SU-DHL-6 (cell line): ENCODE measurements at regions not wholly inside any gene's neighbourhood (a gene's known extent, or its start where the extent isn't known, plus 50 kb on each side); places are given as distances from the start of the nearest gene placed in this dataset.

ENCODE experiments used
- EZH2phosphoT487 ChIP-seq: fragments of 200-600 bp; sonication (generic), shearing (Covaris generic); conservative IDR thresholded peaks from 2 replicates; pipeline ENCODE4 v1.6.1; 2018; ENCODE audit warnings: mild to moderate bottlenecking, antibody characterized with exemption, low read length, moderate library complexity, mixed read lengths
- TF ChIP-seq, protein P1 (sequence below): fragments of 200-600 bp; sonication (generic); IDR thresholded peaks from one replicate; pipeline ENCODE4 v1.5.1; 2017; ENCODE audit warnings: antibody characterized with exemption, mild to moderate bottlenecking, low read length, moderate library complexity; ENCODE audit not compliant: insufficient read depth, poor library complexity, severe bottlenecking

- TF ChIP-seq, protein P1, sequence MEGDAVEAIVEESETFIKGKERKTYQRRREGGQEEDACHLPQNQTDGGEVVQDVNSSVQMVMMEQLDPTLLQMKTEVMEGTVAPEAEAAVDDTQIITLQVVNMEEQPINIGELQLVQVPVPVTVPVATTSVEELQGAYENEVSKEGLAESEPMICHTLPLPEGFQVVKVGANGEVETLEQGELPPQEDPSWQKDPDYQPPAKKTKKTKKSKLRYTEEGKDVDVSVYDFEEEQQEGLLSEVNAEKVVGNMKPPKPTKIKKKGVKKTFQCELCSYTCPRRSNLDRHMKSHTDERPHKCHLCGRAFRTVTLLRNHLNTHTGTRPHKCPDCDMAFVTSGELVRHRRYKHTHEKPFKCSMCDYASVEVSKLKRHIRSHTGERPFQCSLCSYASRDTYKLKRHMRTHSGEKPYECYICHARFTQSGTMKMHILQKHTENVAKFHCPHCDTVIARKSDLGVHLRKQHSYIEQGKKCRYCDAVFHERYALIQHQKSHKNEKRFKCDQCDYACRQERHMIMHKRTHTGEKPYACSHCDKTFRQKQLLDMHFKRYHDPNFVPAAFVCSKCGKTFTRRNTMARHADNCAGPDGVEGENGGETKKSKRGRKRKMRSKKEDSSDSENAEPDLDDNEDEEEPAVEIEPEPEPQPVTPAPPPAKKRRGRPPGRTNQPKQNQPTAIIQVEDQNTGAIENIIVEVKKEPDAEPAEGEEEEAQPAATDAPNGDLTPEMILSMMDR = no peak
- no peak for TF ChIP-seq EZH2phosphoT487
These were observed 171.9 kb upstream of the FN1 start for GRCh38 chr2:215607766-215608165.
